ENCODE measurements at regions not wholly inside any gene's neighbourhood (a gene's known extent, or its start where the extent isn't known, plus 50 kb on each side); places are given as distances from the start of the nearest gene placed in this dataset.
"Not testable (repeated sequence)": the region's sequence is repeated elsewhere in the genome, so short reads cannot be mapped to it uniquely, and the experiment has no call there.

DNA sequence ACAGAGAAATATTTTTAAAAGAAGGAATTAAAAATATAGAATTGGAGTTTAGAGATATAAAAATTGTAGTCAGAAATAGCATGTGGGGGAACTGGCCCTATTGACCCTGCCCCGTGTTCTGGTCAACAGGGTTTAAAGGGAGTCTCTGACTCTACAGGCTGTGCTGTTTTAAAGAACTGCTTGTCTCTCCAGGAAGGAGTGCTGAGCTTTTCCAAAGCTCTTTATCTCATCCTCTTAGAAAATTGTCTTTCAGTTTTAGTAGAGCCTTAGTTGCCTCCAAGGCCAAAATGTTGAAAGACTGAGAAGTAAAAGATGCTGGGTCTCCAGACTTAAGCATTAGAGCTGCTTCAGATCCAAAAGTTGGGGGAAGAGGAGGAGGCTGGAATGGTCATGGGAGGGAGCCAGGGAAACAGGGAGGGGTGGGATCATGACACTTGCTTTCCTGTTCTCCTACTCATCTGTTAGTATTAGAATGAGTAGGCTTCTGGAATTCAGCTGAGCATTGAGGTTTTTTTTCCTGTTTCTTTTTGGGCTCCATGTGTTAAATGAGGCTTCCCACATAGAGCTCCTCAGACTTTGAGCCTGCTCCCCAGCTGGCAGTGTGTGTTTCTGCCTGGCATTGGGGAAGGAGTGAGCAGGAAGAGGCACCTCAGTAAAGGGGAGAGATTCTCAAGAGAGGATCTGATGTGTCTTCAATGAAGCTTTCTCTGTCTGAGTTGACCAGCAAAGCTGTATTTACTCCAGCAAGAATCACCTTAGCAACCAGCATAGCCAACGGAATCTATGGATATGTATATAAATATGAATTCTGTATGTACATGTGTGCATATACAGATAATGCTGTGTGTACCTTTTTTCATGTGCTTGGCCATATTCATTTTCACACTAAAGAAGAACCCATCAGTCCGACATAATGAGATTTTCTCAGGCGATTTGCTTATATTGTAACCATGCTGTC is 186.8 kb upstream of the FBXO11 start:
- no peaks in the 10 kb centered on the region for H3K27me3 ChIP-seq (ENCODE audit: control insufficient read depth in 2 of 2, insufficient read depth in 2 of 2, low read length in 2 of 2)
- no peaks in the 10 kb centered on the region for H3K4me1 ChIP-seq (ENCODE audit: control insufficient read depth in 2 of 2, insufficient read depth in 2 of 2, low read length in 2 of 2)
- H3K9me3 ChIP-seq (ENCODE audit: control insufficient read depth in 2 of 2, low read length in 2 of 2) = no peaks in the 10 kb centered on the region
- H3K4me3 ChIP-seq (ENCODE audit: low read length in 2 of 2) = no peak overlapping the region
- H3K9ac ChIP-seq (ENCODE audit: low read depth in 1 of 2, low read length in 2 of 2) = no peak overlapping the region
- no peaks in the 10 kb centered on the region for H3K36me3 ChIP-seq (ENCODE audit: control insufficient read depth in 2 of 2, insufficient read depth in 2 of 2, low read length in 2 of 2)
- H3K27ac ChIP-seq (ENCODE audit: low read depth in 2 of 2, low read length in 2 of 2) = no peak overlapping the region

DNA sequence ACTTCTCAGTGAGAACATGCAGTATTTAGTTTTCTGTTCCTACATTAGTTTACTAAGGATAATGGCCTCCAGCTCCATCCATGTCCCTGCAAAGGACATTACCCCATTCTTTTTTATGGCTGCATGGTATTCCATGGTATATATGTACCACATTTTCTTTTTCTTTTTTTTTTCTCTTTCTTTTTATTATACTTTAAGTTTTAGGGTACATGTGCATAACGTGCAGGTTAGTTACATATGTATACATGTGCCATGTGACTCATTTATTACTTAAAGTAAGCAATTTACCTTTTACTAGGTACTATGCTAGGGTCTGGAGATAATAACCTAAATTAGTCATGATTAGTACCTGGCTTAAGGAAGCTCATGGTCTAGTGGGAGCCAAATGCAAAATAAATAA is 190.5 kb upstream of the FBXO11 start:
- H3K4me1 ChIP-seq (ENCODE audit: control insufficient read depth in 2 of 2, insufficient read depth in 2 of 2, low read length in 2 of 2); H3K9me3 ChIP-seq (ENCODE audit: control insufficient read depth in 2 of 2, low read length in 2 of 2); H3K27me3 ChIP-seq (ENCODE audit: control insufficient read depth in 2 of 2, insufficient read depth in 2 of 2, low read length in 2 of 2); H3K27ac ChIP-seq (ENCODE audit: low read depth in 2 of 2, low read length in 2 of 2); H3K9ac ChIP-seq (ENCODE audit: low read depth in 1 of 2, low read length in 2 of 2); H3K36me3 ChIP-seq (ENCODE audit: control insufficient read depth in 2 of 2, insufficient read depth in 2 of 2, low read length in 2 of 2); H3K4me3 ChIP-seq (ENCODE audit: low read length in 2 of 2): not testable (repeated sequence)

GRCh38 chr2:48098539-48098938 is 192.2 kb upstream of the FBXO11 start:
- Histone ChIP-seq H3K27me3 (ENCODE audit: control insufficient read depth in 2 of 2, insufficient read depth in 2 of 2, low read length in 2 of 2) (no peaks in the 10 kb centered on the region), H3K9me3 (ENCODE audit: control insufficient read depth in 2 of 2, low read length in 2 of 2) (no peaks in the 10 kb centered on the region), H3K4me1 (ENCODE audit: control insufficient read depth in 2 of 2, insufficient read depth in 2 of 2, low read length in 2 of 2) (no peaks in the 10 kb centered on the region), H3K36me3 (ENCODE audit: control insufficient read depth in 2 of 2, insufficient read depth in 2 of 2, low read length in 2 of 2) (no peaks in the 10 kb centered on the region), H3K4me3 (ENCODE audit: low read length in 2 of 2) (no peak overlapping the region), H3K27ac (ENCODE audit: low read depth in 2 of 2, low read length in 2 of 2) (no peak overlapping the region), H3K9ac (ENCODE audit: low read depth in 1 of 2, low read length in 2 of 2) (no peak overlapping the region)

DNA sequence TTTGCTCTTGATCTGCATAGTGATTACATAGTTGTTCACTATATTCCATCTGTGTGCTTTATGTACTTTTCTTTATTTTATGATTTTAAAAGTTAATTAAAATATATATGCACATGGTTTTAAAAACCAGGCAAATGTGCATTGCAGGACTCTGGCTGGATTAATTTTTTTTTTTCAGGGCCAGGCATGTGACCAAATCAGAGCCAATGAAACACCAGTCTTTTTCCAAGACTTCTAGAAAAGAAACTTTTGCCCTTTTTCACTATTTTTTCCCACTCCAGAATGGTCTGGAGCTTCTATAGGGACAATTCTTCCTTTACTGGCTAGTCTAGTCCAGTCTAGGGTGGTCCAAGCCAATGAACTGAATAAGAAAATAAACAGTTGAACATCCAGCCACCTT is 198.1 kb upstream of the FBXO11 start:
- Histone ChIP-seq H3K9me3 (ENCODE audit: control insufficient read depth in 2 of 2, low read length in 2 of 2) (no peaks in the 10 kb centered on the region), H3K4me3 (ENCODE audit: low read length in 2 of 2) (no peak overlapping the region), H3K27ac (ENCODE audit: low read depth in 2 of 2, low read length in 2 of 2) (no peak overlapping the region), H3K27me3 (ENCODE audit: control insufficient read depth in 2 of 2, insufficient read depth in 2 of 2, low read length in 2 of 2) (no peaks in the 10 kb centered on the region), H3K36me3 (ENCODE audit: control insufficient read depth in 2 of 2, insufficient read depth in 2 of 2, low read length in 2 of 2) (no peaks in the 10 kb centered on the region), H3K4me1 (ENCODE audit: control insufficient read depth in 2 of 2, insufficient read depth in 2 of 2, low read length in 2 of 2) (peaks cover 5 to 12% of the 10 kb centered on the region in 2 donors), H3K9ac (ENCODE audit: low read depth in 1 of 2, low read length in 2 of 2) (no peak overlapping the region)

- H3K4me3 ChIP-seq (ENCODE audit: low read length in 2 of 2) = peak overlapping the region in 1 of 2 donors; percentile 46
- H3K36me3 ChIP-seq (ENCODE audit: control insufficient read depth in 2 of 2, insufficient read depth in 2 of 2, low read length in 2 of 2) = no peaks in the 10 kb centered on the region
- peaks cover 7 to 21% of the 10 kb centered on the region in 2 donors for H3K4me1 ChIP-seq (ENCODE audit: control insufficient read depth in 2 of 2, insufficient read depth in 2 of 2, low read length in 2 of 2)
- H3K9me3 ChIP-seq (ENCODE audit: control insufficient read depth in 2 of 2, low read length in 2 of 2) = no peaks in the 10 kb centered on the region
- H3K27ac ChIP-seq (ENCODE audit: low read depth in 2 of 2, low read length in 2 of 2) = no peak overlapping the region
- H3K9ac ChIP-seq (ENCODE audit: low read depth in 1 of 2, low read length in 2 of 2) = no peak overlapping the region
- no peaks in the 10 kb centered on the region for H3K27me3 ChIP-seq (ENCODE audit: control insufficient read depth in 2 of 2, insufficient read depth in 2 of 2, low read length in 2 of 2)
Measured at GRCh38 chr2:48105848-48106247, 199.6 kb upstream of the FBXO11 start.

DNA sequence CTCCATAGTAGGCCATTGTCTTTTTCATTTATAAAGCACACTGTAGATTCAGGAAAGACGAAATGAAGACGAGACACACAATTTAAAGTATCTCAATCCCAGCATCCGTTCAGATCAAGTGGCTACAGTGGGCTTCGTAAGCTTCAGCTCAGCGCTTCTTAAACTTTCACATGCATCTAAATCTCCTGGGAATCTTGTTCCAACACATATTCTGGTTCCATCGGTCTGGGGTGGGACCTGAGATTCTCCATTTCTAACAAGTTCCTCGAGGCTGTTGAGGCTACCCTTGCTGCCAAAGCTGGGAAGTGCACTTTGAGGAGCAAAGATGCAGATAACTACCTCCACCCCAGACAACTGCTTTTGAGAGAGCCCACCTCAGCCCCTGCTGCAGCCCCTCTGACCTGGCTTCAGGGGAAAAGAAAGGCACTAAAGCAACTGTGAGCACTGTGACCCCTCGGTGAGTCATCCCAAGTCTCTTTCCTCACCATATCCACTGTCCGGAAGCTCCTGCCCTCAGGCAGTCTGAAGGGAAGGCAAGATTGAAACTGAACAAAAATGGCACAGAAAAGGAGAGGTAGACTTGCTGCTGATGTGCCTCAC is 201.1 kb upstream of the FBXO11 start:
- no peak overlapping the region for H3K4me3 ChIP-seq (ENCODE audit: low read length in 2 of 2)
- H3K4me1 ChIP-seq (ENCODE audit: control insufficient read depth in 2 of 2, insufficient read depth in 2 of 2, low read length in 2 of 2) = peaks cover 15 to 24% of the 10 kb centered on the region in 2 donors
- H3K27ac ChIP-seq (ENCODE audit: low read depth in 2 of 2, low read length in 2 of 2) = no peak overlapping the region
- no peaks in the 10 kb centered on the region for H3K9me3 ChIP-seq (ENCODE audit: control insufficient read depth in 2 of 2, low read length in 2 of 2)
- no peaks in the 10 kb centered on the region for H3K27me3 ChIP-seq (ENCODE audit: control insufficient read depth in 2 of 2, insufficient read depth in 2 of 2, low read length in 2 of 2)
- no peak overlapping the region for H3K9ac ChIP-seq (ENCODE audit: low read depth in 1 of 2, low read length in 2 of 2)
- H3K36me3 ChIP-seq (ENCODE audit: control insufficient read depth in 2 of 2, insufficient read depth in 2 of 2, low read length in 2 of 2) = no peaks in the 10 kb centered on the region

DNA sequence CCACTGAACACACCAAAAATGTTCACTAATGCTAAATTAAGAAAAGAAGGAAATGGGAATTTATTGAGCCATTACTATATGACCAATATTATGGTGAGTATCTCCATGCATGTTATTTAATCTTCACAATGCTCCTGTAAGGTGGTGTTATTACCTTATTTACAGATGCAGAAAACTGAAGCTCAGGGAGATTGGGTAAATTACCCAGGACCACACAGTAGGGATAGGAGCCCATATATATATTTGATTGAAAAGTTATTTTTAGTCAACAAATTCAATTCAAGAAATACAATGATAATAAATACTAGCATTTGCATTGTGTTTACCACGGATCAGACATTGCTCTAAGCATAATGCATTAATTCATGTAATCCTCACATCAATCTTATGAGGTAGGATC is 202.2 kb upstream of the FBXO11 start:
- Histone ChIP-seq H3K4me3 (ENCODE audit: low read length in 2 of 2) (no peak overlapping the region), H3K27me3 (ENCODE audit: control insufficient read depth in 2 of 2, insufficient read depth in 2 of 2, low read length in 2 of 2) (no peaks in the 10 kb centered on the region), H3K36me3 (ENCODE audit: control insufficient read depth in 2 of 2, insufficient read depth in 2 of 2, low read length in 2 of 2) (no peaks in the 10 kb centered on the region), H3K9me3 (ENCODE audit: control insufficient read depth in 2 of 2, low read length in 2 of 2) (no peaks in the 10 kb centered on the region), H3K9ac (ENCODE audit: low read depth in 1 of 2, low read length in 2 of 2) (no peak overlapping the region), H3K4me1 (ENCODE audit: control insufficient read depth in 2 of 2, insufficient read depth in 2 of 2, low read length in 2 of 2) (peaks cover 15 to 24% of the 10 kb centered on the region in 2 donors), H3K27ac (ENCODE audit: low read depth in 2 of 2, low read length in 2 of 2) (no peak overlapping the region)

DNA sequence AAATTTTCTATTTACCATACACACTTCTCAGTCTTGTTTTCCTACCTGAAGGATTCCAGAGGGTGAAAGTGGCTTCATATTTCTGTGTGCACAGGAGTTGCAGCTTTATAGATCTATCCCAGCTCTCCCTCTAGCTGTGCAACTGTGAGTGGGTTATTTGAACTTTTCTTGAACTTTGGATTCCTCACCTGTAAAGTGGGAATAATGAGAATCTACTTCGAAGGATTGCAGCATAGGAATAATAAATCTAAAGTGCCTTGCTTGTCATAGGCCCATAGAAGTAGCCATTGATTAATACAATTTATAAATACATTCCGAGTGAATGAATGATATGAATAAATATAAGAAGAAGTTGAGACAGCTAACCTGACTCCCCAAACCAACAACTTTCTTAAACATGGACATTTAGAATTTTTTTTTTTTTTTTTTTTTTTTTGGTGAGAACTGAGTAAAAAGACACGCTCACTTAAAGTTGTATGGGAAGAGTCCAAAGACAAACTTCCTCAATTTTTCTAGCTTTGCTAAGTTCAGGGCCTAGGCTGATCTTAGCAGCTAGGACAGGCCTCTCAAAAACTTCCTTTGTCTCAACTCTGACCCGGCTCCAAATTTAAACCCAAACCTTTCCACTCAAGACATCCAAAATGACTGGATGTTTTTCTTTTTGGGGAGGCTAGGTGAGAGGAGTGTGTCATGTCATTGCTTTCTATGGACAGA is 203.3 kb upstream of the FBXO11 start:
- no peaks in the 10 kb centered on the region for H3K9me3 ChIP-seq (ENCODE audit: control insufficient read depth in 2 of 2, low read length in 2 of 2)
- no peak overlapping the region for H3K4me3 ChIP-seq (ENCODE audit: low read length in 2 of 2)
- H3K36me3 ChIP-seq (ENCODE audit: control insufficient read depth in 2 of 2, insufficient read depth in 2 of 2, low read length in 2 of 2) = no peaks in the 10 kb centered on the region
- H3K27ac ChIP-seq (ENCODE audit: low read depth in 2 of 2, low read length in 2 of 2) = no peak overlapping the region
- no peaks in the 10 kb centered on the region for H3K27me3 ChIP-seq (ENCODE audit: control insufficient read depth in 2 of 2, insufficient read depth in 2 of 2, low read length in 2 of 2)
- peaks cover 15 to 24% of the 10 kb centered on the region in 2 donors for H3K4me1 ChIP-seq (ENCODE audit: control insufficient read depth in 2 of 2, insufficient read depth in 2 of 2, low read length in 2 of 2)
- no peak overlapping the region for H3K9ac ChIP-seq (ENCODE audit: low read depth in 1 of 2, low read length in 2 of 2)

- Histone ChIP-seq H3K27ac (ENCODE audit: low read depth in 2 of 2, low read length in 2 of 2) (no peak overlapping the region), H3K36me3 (ENCODE audit: control insufficient read depth in 2 of 2, insufficient read depth in 2 of 2, low read length in 2 of 2) (no peaks in the 10 kb centered on the region), H3K4me1 (ENCODE audit: control insufficient read depth in 2 of 2, insufficient read depth in 2 of 2, low read length in 2 of 2) (peaks cover 15 to 24% of the 10 kb centered on the region in 2 donors), H3K27me3 (ENCODE audit: control insufficient read depth in 2 of 2, insufficient read depth in 2 of 2, low read length in 2 of 2) (no peaks in the 10 kb centered on the region), H3K9ac (ENCODE audit: low read depth in 1 of 2, low read length in 2 of 2) (no peak overlapping the region), H3K9me3 (ENCODE audit: control insufficient read depth in 2 of 2, low read length in 2 of 2) (no peaks in the 10 kb centered on the region), H3K4me3 (ENCODE audit: low read length in 2 of 2) (peak overlapping the region; percentile 66 to 91)
Measured at GRCh38 chr2:48110492-48110891, 204.0 kb upstream of the FOXN2 start.
